ENCODE measurements at regions not wholly inside any gene's neighbourhood (a gene's known extent, or its start where the extent isn't known, plus 50 kb on each side); places are given as distances from the start of the nearest gene placed in this dataset.

GRCh38 chr5:130529511-130530485 lies 625.5 kb downstream of the CHSY3 start:
- no peak overlapping the region for H3K27ac ChIP-seq (ENCODE audit: low read length)
- H3K9me3 ChIP-seq (ENCODE audit: control insufficient read depth, insufficient read depth, low read length), result no peaks in the 10 kb centered on the region
- ATAC-seq (no peak), DNase-seq (no peak)
- H3K4me3 ChIP-seq (ENCODE audit: low read length), result no peak overlapping the region
- TF ChIP-seq CTCF (IDR thresholded peaks at IDR 0.05), result no peak
- no peaks in the 10 kb centered on the region for H3K36me3 ChIP-seq (ENCODE audit: control insufficient read depth, insufficient read depth, low read length)
- Mint-ChIP-seq H3K27me3 (ENCODE audit: low read depth in 2 of 2) (no peaks in the 10 kb centered on the region), H3K4me1 (no peaks in the 10 kb centered on the region), H3K36me3 (no peaks in the 10 kb centered on the region), H3K9me3 (peaks cover 4% of the 10 kb centered on the region in 2 donors), H3K27ac (no peak overlapping the region), H3K4me3 (no peak overlapping the region)
- 84% methylated on average over 8 of the region's 8 CpGs for WGBS (ENCODE audit: insufficient coverage)
- intact Hi-C loops (cut with micrococcal nuclease), result no loop called here
- H3K27me3 ChIP-seq (ENCODE audit: control insufficient read depth, insufficient read depth, low read length), result no peaks in the 10 kb centered on the region
- no peaks in the 10 kb centered on the region for H3K4me1 ChIP-seq (ENCODE audit: control insufficient read depth, insufficient read depth, low read length)

DNA sequence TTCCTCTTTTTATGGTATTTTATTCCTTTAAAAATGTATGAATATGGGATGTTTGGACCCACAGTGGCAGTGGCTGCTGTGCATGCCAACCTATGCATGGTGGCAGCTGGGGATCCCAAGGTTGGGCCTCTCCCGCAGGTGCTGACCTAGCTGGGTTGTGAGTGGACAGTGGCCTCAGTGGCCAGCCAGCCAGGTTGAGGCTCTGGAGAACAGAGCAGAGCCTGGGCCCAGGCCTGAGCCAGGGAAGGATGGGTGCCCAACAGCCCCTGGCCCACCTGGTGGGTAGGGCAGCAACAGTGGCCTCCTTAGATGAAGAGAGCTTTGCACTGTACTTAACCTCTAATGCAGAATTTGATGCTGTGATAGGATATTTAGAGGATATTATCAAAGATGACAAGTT lies 624.8 kb downstream of the CHSY3 start:
- DNase-seq (no peak), ATAC-seq (no peak)
- Mint-ChIP-seq H3K27ac (no peak overlapping the region), H3K27me3 (ENCODE audit: low read depth in 2 of 2) (no peaks in the 10 kb centered on the region), H3K4me1 (no peaks in the 10 kb centered on the region), H3K4me3 (no peak overlapping the region), H3K9me3 (peaks cover 2 to 4% of the 10 kb centered on the region in 2 donors), H3K36me3 (no peaks in the 10 kb centered on the region)
- intact Hi-C loops (cut with micrococcal nuclease), result no loop called here
- Histone ChIP-seq H3K4me1 (ENCODE audit: control insufficient read depth, insufficient read depth, low read length) (no peaks in the 10 kb centered on the region), H3K4me3 (ENCODE audit: low read length) (no peak overlapping the region), H3K27ac (ENCODE audit: low read length) (no peak overlapping the region), H3K36me3 (ENCODE audit: control insufficient read depth, insufficient read depth, low read length) (no peaks in the 10 kb centered on the region), H3K27me3 (ENCODE audit: control insufficient read depth, insufficient read depth, low read length) (no peaks in the 10 kb centered on the region), H3K9me3 (ENCODE audit: control insufficient read depth, insufficient read depth, low read length) (no peaks in the 10 kb centered on the region)
- TF ChIP-seq CTCF (IDR thresholded peaks at IDR 0.05), result no peak
- WGBS (ENCODE audit: insufficient coverage), result 97% methylated on average over 1 of the region's 1 CpG

DNA sequence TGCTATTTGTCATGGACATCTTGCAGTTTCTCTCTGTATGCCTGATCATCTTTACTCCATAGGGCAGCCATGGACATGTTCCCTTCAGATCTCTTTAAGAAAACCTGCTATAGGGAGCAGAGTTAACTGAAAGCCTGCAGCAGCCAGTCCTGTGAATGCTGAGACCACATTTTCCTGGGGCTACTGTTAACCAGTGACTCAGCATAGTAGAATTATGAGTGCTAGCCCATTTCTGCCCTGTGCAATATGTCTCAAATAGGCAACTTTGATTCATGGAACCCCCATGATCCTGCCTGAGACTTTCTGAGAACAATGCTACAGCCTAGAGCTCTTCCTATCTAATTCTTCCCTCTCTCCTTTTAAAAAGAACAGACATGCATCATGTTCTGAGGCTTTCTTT lies 624.2 kb downstream of the CHSY3 start:
- Mint-ChIP-seq H3K4me1 (no peaks in the 10 kb centered on the region), H3K4me3 (no peak overlapping the region), H3K27me3 (ENCODE audit: low read depth in 2 of 2) (no peaks in the 10 kb centered on the region), H3K27ac (no peak overlapping the region), H3K36me3 (no peaks in the 10 kb centered on the region), H3K9me3 (peaks cover 2 to 4% of the 10 kb centered on the region in 2 donors)
- no peak for DNase-seq
- no peak overlapping the region for H3K27ac ChIP-seq (ENCODE audit: low read length)
- H3K9me3 ChIP-seq (ENCODE audit: control insufficient read depth, insufficient read depth, low read length), result no peaks in the 10 kb centered on the region
- H3K36me3 ChIP-seq (ENCODE audit: control insufficient read depth, insufficient read depth, low read length), result no peaks in the 10 kb centered on the region
- H3K4me3 ChIP-seq (ENCODE audit: low read length), result no peak overlapping the region
- H3K4me1 ChIP-seq (ENCODE audit: control insufficient read depth, insufficient read depth, low read length), result no peaks in the 10 kb centered on the region
- no peak for ATAC-seq
- TF ChIP-seq CTCF (IDR thresholded peaks at IDR 0.05), result no peak
- no peaks in the 10 kb centered on the region for H3K27me3 ChIP-seq (ENCODE audit: control insufficient read depth, insufficient read depth, low read length)
- intact Hi-C loops (cut with micrococcal nuclease), result no loop called here

DNA sequence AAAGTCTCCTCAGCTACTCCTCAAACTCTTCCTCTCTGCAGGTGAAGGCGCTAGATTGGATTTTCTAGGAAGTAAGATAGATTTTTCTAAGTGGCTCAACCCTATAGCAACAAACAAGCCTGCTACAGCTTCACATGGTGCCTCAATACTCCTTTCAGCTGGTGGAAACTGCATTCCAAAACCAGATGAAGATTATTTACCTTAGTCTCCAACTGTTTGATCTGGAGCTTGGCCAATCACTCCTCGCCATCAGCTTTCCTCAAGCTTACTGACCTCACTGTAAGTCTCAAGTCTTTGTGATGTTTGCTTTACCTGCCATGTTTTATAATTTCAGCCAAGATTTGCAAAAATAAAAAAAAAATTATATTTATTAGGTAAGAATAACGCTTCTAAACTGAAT lies 622.4 kb downstream of the CHSY3 start:
- Histone ChIP-seq H3K36me3 (ENCODE audit: control insufficient read depth, insufficient read depth, low read length) (no peaks in the 10 kb centered on the region), H3K27me3 (ENCODE audit: control insufficient read depth, insufficient read depth, low read length) (no peaks in the 10 kb centered on the region), H3K4me3 (ENCODE audit: low read length) (no peak overlapping the region), H3K27ac (ENCODE audit: low read length) (no peak overlapping the region), H3K9me3 (ENCODE audit: control insufficient read depth, insufficient read depth, low read length) (no peaks in the 10 kb centered on the region), H3K4me1 (ENCODE audit: control insufficient read depth, insufficient read depth, low read length) (no peaks in the 10 kb centered on the region)
- DNase-seq (no peak), ATAC-seq (no peak)
- no peaks in the 10 kb centered on the region for H3K4me1 Mint-ChIP-seq
- H3K9me3 Mint-ChIP-seq, result peaks cover 3 to 11% of the 10 kb centered on the region in 2 donors
- 82% methylated on average over 1 of the region's 3 CpGs for WGBS (ENCODE audit: insufficient coverage)
- no peaks in the 10 kb centered on the region for H3K27me3 Mint-ChIP-seq (ENCODE audit: low read depth in 2 of 2)
- H3K27ac Mint-ChIP-seq, result no peak overlapping the region
- no peak overlapping the region for H3K4me3 Mint-ChIP-seq
- peaks cover 5% of the 10 kb centered on the region for H3K36me3 Mint-ChIP-seq
- no peak for TF ChIP-seq CTCF (IDR thresholded peaks at IDR 0.05)
- intact Hi-C loops (cut with micrococcal nuclease), result no loop called here

Data from natural killer cell (primary cell).